ENCODE measurements at regions not wholly inside any gene's neighbourhood (a gene's known extent, or its start where the extent isn't known, plus 50 kb on each side); places are given as distances from the start of the nearest gene placed in this dataset.

GRCh38 chr11:115629456-115630015 is 125.3 kb upstream of the CADM1 start:
- no peak overlapping the region for H3K27ac ChIP-seq
- H3K36me3 ChIP-seq (ENCODE audit: insufficient read depth in 1 of 2, low read depth in 1 of 2), result no peaks in the 10 kb centered on the region
- H3K4me1 ChIP-seq, result no peaks in the 10 kb centered on the region
- H3K9me3 ChIP-seq, result no peaks in the 10 kb centered on the region
- DNase-seq, result no peak
- intact Hi-C loops (cut with DNase I), result no loop called here
- no peak overlapping the region for H3K4me3 ChIP-seq
- no peak for TF ChIP-seq CTCF (IDR thresholded peaks at IDR 0.05)
- WGBS, 3 donors, result 86 to 94% (median 89%) methylated on average over 5 of the region's 5 CpGs
- H3K27me3 ChIP-seq (ENCODE audit: insufficient read depth in 3 of 3, low read length in 2 of 3), result no peaks in the 10 kb centered on the region
- no peak for ATAC-seq

GRCh38 chr11:115627666-115628460 is 123.6 kb upstream of the CADM1 start:
- H3K27me3 ChIP-seq (ENCODE audit: insufficient read depth in 3 of 3, low read length in 2 of 3), result no peaks in the 10 kb centered on the region
- no peak for DNase-seq
- H3K36me3 ChIP-seq (ENCODE audit: insufficient read depth in 1 of 2, low read depth in 1 of 2), result no peaks in the 10 kb centered on the region
- WGBS, 3 donors, result 85 to 89% (median 87%) methylated on average over 13 of the region's 13 CpGs
- H3K4me3 ChIP-seq, result no peak overlapping the region
- no peak for ATAC-seq
- intact Hi-C loops (cut with DNase I), result no loop called here
- no peak for TF ChIP-seq CTCF (IDR thresholded peaks at IDR 0.05)
- peaks cover 5% of the 10 kb centered on the region for H3K4me1 ChIP-seq
- H3K9me3 ChIP-seq, result no peaks in the 10 kb centered on the region
- no peak overlapping the region for H3K27ac ChIP-seq

- WGBS, 3 donors, result 76 to 93% (median 89%) methylated on average over 3 of the region's 3 CpGs
- intact Hi-C loops (cut with DNase I), result no loop called here
- no peak for ATAC-seq
Observed at GRCh38 chr11:115627071-115627470, 122.9 kb upstream of the CADM1 start.

GRCh38 chr11:115626414-115626813 is 122.2 kb upstream of the CADM1 start:
- Histone ChIP-seq H3K4me3 (no peak overlapping the region), H3K36me3 (ENCODE audit: insufficient read depth in 1 of 2, low read depth in 1 of 2) (no peaks in the 10 kb centered on the region), H3K9me3 (no peaks in the 10 kb centered on the region), H3K27me3 (ENCODE audit: insufficient read depth in 3 of 3, low read length in 2 of 3) (no peaks in the 10 kb centered on the region), H3K27ac (no peak overlapping the region), H3K4me1 (peaks cover 17% of the 10 kb centered on the region)
- TF ChIP-seq CTCF (IDR thresholded peaks at IDR 0.05), result no peak
- DNase-seq, result no peak
- WGBS, 3 donors, result 86 to 90% (median 87%) methylated on average over 2 of the region's 2 CpGs
- intact Hi-C loops (cut with DNase I), result no loop called here
- ATAC-seq, result peak in 1 of 4 donors; percentile 18

More at GRCh38 chr11:115627071-115627470, 122.9 kb upstream of the CADM1 start:
- no peak for TF ChIP-seq CTCF (IDR thresholded peaks at IDR 0.05)
- Histone ChIP-seq H3K27ac (no peak overlapping the region), H3K36me3 (ENCODE audit: insufficient read depth in 1 of 2, low read depth in 1 of 2) (no peaks in the 10 kb centered on the region), H3K4me3 (no peak overlapping the region), H3K4me1 (peaks cover 13% of the 10 kb centered on the region), H3K9me3 (no peaks in the 10 kb centered on the region), H3K27me3 (ENCODE audit: insufficient read depth in 3 of 3, low read length in 2 of 3) (no peaks in the 10 kb centered on the region)
- DNase-seq, result no peak
